ENCODE measurements at regions not wholly inside any gene's neighbourhood (a gene's known extent, or its start where the extent isn't known, plus 50 kb on each side); places are given as distances from the start of the nearest gene placed in this dataset.

DNA sequence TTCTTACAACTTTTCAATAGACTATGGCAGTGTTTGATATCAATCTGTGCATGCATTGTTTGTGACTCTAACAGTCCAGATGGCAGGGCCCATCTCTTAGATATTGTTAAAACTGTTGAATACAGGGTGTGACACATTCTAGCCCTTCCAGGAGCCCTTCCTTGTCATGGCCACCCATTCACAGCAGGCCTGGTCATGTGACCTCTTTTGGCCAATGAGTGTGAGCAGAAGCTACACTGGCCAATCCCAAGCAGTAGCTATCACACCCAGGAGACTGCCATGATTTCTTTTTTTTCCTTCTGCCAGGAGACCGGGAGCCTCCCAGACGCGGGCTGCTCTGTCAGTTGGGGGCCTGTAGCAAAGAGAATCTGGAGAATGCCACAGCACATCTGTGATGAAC, 655.4 kb upstream of the MKI67 start:
- TF ChIP-seq TAF1 (IDR thresholded peaks at IDR 0.05; ENCODE audit: low read depth, low read length) (no peak), POLR2A (IDR thresholded peaks at IDR 0.05; ENCODE audit: low read depth, low read length) (no peak), PAX5 (IDR thresholded peaks at IDR 0.05; ENCODE audit: insufficient read depth, low read length, severe bottlenecking) (no peak)

All from GM12891 (cell line).